ENCODE measurements at regions not wholly inside any gene's neighbourhood (a gene's known extent, or its start where the extent isn't known, plus 50 kb on each side); places are given as distances from the start of the nearest gene placed in this dataset.

DNA sequence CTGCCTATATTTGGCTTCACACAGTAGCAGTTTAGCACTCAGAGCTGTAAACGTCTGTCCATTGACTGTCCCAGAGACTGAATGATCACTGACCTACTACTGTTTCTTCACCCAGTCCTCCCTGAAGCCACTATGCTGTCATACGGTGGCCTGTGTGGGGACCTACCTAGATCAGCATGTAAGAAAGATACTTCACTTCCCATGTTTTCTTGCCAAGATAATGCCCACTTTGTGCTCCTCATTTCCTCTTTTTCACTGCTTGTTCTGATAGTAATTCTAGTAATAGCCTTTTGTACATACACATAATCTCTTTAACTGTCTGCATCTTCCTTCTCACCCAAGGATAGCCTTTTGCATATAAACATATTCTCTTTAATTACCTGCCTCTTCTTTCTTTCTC, 109.9 kb upstream of the TIAM2 start:
- no peak for DNase-seq (ENCODE audit: low read depth in 2 of 2)

DNA sequence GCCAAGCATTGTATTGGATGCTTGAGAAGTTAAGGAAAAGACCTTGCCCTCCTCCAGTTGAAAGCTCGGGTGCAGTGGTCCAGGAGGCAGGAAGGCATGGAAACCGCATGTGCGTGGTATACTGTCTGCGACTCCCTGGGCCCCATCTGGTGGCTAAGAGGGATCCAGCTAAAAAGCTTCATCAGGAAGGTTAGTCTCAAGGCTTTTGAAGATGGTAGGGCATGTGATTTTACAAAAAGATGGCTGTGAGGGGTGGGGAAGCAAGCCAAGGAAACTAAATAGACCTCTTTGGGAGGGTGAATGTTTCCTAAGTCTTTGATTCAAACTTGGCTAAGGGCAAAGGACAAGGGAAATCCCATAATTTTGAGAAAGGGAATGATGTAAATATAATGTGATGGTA, 109.1 kb upstream of the TIAM2 start:
- DNase-seq (ENCODE audit: low read depth in 2 of 2), result no peak

DNA sequence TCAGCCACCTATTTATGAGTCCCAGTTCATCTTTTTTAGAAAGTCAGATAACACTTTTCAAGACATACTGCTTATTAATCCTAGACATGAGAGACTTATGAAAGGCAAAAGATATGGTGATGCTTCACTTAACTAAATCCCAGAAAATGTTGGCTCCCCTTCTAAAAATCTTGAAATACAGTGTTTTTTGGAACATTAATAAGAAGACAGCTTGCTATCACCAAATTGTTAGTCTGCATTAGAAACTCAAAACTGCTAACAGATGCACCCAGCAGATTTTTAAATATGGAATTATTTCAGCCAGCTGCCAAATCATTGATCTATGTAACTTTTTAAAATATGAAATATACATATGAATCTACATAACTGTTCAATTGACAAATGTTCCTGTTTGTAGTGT, 108.6 kb upstream of the TIAM2 start:
- DNase-seq (ENCODE audit: low read depth in 2 of 2), result no peak

DNA sequence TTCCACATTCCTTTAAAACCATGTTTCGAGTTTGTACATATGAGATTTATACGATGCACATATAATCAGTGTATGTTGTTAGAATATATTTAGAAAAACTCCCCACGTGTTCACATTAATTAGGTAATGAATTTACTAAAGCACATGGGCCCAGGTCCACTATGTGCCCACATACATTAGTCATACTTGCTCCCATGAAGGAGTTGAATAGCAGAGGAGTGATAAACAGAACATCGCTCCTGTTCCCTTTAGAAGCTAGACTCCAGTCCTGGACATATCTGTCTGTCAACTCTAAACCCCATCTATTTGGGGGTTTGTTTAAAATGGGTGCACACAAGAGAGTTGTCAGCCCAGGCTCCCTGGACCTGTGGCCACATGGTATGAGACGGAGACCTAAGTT, 108.1 kb upstream of the TIAM2 start:
- no peak for DNase-seq (ENCODE audit: low read depth in 2 of 2)

DNA sequence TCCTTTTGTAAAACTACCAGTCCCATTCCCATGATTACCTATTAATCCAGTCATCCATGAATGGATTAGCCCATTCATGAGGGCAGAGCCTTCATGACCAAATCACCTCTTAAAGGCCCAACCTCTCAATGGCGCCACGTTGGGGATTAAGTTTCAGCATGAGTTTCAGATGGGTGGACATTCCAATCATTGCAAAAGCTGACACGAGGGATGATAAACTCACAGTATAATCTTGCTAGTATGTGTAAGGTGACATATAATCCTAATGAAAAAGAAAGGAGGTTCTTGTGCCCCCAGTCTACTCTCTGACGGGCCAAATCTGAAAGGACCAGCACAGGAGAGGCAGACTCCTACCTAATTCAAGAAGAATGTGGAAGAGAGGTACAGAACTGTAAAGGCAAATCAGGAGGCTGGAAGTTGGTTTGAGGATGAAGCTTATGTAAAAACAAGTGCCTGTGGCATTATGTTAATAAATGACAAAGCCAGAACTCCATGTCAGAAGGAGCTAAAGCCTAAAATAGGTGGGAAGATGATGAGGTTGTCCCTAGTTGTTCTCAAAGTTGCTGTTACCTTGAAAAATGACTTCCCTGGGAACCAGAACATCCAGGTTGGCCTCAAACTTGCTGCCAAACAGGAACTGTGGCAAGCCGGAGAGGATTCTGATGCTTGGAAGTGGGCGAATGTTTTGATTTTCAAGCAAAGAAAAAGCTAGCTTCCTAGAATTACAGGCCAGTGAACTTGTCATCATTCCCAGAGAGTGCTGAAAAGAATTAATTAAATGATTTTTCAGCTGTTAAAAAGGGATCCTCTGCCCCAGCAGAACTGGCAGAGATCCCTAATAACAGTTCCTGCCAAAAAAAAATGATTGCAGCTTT, 106.5 kb upstream of the TIAM2 start:
- DNase-seq (ENCODE audit: low read depth in 2 of 2), result no peak

DNA sequence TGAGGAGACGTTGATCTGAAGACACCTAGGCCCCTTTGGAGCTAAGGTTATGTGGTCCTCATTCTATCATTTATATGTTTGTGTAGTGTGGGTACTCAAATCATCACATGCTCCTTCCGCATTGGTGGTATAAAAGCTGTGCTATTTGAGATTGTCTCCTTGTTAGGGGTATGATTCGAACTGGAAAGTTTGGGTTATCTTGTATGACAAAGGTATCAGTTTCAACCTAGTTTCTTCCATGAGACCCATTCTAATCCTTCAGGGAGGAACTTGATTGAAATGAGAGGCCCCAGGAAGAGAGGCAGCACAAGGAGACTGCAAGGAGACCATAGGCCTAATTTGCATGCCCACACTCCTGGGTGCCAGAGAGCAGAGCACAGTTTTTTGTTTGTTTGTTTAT, 104.2 kb upstream of the TIAM2 start:
- no peak for DNase-seq (ENCODE audit: low read depth in 2 of 2)

DNA sequence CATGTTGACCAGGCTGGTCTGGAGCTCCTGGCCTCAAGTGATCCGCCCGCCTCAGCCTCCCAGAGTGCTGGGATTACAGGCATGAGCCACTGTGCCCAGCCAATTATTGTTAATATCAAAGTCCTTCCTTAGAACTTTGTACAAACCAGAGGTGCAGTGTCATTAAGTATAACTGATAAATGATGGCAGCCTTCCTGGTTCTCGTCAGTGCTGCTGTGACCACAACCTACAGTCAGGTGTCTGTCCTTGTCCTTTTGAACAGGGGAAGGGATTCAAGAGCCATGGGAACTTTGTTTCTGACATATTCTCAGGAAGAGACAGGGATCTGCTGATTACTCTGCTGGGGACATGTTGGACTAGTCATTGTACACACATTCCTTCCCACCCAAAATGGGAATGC, 103.2 kb upstream of the TIAM2 start:
- DNase-seq (ENCODE audit: low read depth in 2 of 2), result no peak

DNA sequence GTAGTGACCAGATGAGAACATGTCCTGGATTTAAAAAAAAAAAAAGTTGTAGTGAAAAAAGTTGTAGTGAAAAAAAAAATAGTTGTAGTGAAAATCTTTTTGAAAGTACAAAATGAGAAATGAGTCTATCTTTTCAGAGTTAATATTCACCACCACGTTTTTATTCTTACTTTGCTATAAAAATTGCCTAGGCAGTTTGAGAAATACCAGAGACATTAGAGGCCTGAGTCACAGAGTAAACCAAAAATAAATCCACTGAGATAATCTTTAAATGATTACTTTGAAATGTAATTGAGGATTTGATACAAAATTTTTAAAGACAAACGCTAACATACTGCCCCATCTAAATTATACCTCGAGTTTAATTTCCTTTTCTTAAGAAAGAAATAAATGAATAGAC, 101.2 kb upstream of the TIAM2 start:
- DNase-seq (ENCODE audit: low read depth in 2 of 2), result peak; percentile 21 to 29

DNA sequence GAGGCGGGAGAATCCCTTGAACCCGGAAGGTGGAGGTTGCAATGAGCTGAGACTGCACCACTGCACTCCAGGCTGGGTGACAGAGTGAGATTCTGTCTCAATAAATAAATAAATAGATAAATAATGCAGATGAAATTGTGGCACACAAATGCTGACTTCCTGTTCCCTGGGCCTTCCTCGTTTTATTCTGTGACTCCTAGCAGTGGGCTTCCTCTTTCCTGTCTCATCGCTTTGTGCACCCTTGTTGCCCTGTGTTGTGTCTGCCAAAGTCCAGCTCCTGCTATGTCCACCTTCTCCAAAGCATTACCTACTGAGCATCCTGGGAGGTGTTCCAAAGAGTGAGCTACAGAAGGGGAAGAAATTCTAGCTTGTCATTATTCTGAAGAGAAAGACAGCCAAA, 100.2 kb upstream of the TIAM2 start:
- no peak for DNase-seq (ENCODE audit: low read depth in 2 of 2)

DNA sequence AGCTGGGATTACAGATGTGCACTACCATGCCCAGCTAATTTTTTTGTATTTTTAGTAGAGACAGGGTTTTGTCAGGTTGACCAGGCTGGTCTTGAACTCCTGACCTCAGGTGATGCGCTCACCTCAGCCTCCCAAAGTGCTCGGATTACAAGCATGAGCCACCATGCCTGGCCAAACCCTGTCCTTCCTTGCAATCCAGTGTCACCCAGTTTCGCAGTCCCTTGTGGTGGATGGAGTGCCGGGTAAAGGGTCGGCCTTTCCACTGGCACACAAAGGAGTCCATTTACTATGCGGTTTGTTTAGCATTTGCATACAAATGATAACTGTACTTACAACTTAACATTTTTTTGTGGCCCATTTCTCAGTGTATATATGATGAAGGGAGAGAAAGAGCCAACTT, 99.3 kb upstream of the TIAM2 start:
- no peak for DNase-seq (ENCODE audit: low read depth in 2 of 2)

DNA sequence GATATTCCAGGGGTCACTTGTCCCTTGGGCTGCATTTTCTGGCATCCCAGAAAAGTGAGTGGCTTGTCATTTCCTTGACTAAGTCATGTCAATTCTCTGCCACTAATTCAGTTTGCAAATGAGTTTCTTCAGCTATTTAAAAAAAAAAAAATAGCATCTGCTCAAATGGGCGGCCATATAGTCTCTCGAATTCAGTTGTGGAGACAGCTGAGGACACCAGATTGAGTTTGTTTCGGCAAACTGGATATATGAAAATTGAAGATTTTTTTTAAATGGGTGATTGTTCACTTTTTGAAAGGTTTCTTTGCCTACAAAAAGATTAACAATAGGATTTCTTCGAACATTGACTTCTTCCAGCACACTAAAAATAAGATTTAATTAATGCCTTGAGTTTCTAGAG, 96.3 kb upstream of the TIAM2 start:
- DNase-seq (ENCODE audit: low read depth in 2 of 2), result no peak

DNA sequence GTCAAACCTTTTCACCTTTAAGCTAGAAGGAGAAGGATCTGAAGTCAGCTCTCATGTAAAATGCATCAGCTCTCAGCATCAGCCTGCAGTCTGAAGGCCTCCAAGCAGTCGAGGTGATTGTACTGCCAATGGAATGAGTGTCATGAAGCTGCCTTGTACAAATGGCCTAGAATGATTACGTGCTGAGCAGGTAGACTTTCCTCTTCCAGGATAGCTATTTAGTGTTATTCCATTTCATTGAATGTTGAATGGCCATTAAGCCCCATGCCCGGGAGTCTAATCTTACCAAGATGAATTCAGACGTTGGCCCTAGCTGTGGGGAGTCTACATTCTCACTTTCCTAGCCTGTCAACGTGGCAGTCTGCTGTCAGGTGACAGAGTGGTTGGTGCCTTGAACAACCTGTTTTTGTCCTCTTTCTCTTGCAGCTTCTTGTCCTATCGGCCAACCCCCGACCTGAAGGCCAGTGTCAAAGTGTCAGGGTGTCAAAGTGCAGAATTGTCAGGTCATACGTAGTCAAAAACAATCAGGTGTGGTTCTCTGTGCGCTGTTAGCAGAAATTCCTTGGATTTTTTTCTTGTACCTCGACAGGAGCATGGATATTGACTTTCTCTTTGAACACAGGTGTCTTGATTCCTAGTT, 95.2 kb upstream of the TIAM2 start:
- DNase-seq (ENCODE audit: low read depth in 2 of 2), result no peak

DNA sequence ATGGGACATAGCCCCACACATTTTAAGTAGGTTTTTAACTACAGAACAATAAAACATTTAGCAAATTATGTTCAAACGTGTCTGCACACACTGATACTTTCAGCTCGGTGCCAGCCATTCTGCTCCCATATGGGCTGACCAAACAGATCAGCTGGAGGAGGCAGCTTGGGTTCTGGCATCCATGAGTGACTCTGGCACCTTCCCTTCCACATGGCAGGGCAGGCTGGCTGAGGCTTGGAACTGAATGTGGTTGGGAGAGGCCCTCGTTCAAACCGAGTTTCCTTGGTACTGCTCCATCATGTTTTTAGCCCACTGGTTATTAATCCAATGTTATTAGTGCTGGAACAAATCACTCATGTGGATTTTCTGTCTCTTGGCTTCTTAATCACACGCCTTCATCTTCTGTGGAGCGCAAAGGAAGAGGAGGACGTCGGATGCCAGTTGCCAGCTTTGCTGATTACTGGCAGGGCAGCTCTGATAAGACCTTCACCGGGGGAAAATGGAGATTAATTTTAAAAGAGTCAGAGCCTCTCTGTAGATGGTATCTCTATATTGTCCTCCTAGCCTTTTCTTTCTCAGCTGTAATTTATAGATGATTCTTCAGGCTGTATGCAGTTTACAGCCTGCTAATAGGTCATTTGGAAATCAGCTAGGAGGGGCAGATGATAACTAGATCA, 93.1 kb upstream of the TIAM2 start:
- no peak for DNase-seq (ENCODE audit: low read depth in 2 of 2)

DNA sequence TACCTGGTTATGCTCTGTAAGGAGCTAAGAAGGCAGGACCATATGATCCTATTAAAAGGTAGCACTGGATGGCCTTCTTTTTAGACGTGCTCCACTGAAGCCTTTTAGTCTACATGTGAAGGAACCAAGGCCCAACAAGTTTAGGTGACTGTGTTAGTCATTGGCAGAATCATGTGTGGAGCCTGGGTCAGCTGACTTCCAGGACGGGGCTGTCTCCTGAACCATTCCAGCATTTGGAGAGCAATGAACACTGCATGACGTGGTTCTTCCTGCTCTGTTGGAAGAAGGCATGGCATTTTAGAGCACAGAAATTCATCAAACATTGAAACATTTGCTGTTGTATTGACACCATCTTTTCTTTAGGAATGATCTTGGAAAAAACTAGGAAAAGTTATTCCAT, 87.8 kb upstream of the TIAM2 start:
- DNase-seq (ENCODE audit: low read depth in 2 of 2), result no peak

DNA sequence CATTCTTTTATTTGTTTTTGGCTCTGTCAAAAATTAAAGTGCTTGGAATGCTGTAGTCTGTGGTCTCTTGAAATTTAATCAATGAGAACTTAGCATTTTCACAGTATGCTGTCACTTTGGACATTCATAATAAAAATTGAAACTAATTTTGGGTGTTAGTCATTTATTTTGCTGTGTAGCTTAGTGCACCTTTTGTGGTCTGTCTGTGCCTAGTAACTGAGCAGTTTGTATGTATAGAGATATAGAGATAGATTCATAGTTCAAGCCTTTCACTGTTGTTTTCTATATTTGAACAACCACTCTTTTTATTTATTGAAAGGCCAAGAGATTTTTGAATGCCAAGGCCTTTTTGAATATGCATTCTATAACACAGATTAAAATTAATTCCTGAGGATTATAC, 86.4 kb upstream of the TIAM2 start:
- DNase-seq (ENCODE audit: low read depth in 2 of 2), result no peak

DNA sequence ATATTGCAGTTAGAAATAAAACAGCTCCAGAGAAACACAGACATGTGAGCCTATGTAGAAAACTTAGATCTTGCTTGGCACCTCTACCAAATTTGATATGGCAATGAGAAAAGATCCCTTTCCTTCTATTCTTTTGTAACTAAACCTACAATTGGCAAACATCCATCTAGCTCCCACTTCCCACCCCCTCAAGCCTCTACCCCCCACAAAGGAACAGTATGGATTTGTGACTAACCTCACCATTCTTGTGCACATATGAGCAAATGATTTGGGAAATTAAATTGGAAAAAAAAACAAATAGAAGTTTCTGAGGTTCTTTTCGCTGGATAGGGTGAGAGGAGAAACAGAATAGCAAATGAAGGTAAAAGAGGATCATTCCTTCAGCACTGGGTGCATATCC, 85.8 kb upstream of the TIAM2 start:
- no peak for DNase-seq (ENCODE audit: low read depth in 2 of 2)

DNA sequence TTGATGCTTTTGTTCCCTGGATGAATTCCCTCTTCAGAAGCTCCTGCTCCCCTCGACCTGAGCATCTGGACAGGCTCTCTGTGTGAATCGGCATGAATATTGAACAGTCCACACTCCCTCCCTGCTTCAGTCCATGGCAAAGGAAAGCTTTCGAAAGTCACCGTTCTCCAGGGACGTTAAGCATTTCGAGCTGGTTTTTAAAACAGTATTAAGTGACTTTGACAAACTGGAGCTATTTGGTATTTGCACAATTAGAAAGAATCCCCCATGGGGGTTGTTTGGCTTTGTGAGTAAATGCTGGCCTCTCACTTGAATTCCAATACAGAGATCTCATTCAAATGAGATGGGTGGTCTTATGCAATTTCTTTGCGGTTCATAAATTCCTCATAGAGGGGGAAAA, 85.3 kb upstream of the TIAM2 start:
- DNase-seq (ENCODE audit: low read depth in 2 of 2), result peak; percentile 80 to 84

DNA sequence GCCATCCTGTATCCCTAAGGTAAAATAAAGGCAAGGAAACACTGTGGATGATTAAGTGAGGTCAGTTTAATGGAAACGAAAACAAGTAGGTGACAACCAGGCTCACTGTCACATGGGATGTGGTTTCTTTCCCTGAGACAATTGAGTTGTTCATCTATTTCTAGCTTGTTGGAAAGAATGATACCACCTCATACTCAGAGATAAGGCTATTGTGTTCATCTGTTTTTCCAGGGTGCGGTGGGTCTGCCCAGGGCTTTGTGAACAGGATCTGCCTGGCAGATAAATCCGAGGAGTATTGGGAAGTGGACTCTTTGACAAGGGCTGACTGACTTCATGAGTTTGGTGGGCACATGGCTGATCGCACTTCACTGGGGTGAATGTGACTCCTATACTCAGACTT, 80.8 kb upstream of the TIAM2 start:
- no peak for DNase-seq (ENCODE audit: low read depth in 2 of 2)

DNA sequence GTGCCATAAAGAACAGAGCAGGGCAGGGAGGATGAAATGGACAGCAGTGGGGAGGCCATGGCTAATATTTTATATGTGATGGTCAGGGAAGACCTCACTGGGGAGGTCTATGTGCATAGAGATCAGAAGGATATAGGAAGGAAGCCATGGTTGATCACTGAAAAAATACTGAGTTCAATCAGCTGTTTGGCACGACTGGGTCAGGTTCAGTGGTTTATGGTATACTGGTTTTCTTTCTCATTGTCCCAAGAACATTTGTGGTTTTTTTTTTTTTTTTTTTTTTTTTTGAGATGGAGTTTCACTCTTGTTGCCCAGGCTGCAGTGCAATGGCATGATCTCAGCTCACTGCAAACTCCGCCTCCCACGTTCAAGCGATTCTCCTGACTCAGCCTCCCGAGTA, 78.3 kb upstream of the TIAM2 start:
- no peak for DNase-seq (ENCODE audit: low read depth in 2 of 2)

DNA sequence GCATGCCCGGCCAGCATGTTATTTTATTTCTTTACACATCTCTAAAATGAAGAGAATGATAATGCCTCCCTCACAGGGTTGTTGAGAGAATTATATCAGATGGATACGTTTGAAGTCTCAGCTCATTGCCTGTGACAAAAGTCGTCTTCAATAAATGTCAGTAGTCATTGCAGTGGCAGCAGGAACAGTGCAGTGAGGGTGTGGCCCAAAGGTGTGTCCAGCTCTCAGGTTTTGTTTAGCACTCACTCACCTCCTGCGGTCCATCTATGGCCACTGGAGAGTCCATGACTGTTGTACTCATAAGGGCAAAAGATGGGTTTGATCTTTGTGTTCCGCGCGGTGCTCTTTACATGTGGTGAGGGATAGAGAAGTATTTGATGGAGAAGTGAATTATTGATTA, 77.2 kb upstream of the TIAM2 start:
- no peak for DNase-seq (ENCODE audit: low read depth in 2 of 2)

DNA sequence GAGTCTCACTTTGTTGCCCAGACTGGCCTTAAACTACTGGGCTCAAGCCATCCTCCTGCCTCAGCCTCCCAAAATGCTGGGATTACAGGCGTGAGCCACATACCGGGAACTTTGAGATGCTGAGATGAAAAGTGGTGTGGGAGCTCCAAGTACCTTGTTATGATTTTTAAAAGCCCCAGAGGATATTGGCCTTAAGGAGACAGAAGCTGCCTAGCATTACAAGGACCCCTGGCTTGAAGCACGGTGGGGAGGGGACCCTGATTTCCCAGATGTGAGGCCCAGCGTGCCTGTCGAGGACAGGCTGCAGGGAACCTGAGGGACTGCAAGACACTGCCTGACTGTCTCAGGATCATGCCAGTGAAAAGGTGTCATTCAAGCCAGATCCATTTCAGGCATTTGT, 75.3 kb upstream of the TIAM2 start:
- no peak for DNase-seq (ENCODE audit: low read depth in 2 of 2)

DNA sequence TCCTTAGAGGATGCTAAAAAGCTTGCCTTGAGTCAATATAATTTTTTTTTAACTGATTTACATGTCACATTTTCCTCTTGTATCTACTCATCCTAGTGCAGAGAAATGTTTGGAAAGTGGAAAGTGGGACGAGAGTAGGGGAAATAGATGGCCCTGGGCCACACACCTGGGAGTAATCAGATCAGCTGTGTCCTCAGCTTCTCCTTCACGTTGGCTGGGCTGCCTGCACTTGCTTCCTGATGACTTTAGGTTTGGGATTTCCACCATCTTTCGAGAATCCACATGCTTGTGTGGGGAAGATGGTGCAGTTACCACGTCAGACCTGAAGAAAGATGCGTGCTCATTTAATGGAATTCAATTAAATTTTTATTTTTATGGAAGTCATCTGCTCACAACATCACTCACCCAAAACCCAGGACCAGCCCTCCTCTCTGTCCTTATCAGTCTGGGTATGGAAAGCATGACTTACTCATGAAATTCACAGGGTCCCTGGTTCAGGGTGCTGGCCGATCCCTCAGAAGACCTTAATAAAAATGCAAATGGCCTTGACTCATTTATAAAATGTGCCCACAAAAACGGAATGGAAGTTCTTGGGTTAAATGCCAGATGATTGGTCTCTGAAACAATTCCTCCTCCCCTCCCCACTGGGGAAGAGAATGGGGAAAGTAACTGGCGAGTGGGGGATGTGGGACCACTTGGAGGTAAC, 74.5 kb upstream of the TIAM2 start:
- DNase-seq (ENCODE audit: low read depth in 2 of 2), result no peak

All from fibroblast of skin of left quadriceps (primary cell).